Astrocyte (in vitro differentiated cells and primary cell): ENCODE measurements at regions not wholly inside any gene's neighbourhood (a gene's known extent, or its start where the extent isn't known, plus 50 kb on each side); places are given as distances from the start of the nearest gene placed in this dataset.

Source experiments
- EZH2 ChIP-seq: IDR thresholded peaks from 2 replicates; pipeline ENCODE4 v1.6.1; 2012; ENCODE audit warnings: mild to moderate bottlenecking, low read length, inconsistent platforms; ENCODE audit not compliant: insufficient read depth
- TF ChIP-seq, protein P1 (sequence below): IDR thresholded peaks from 2 replicates; pipeline ENCODE4 v1.5.1; 2011; ENCODE audit warnings: low read depth, mild to moderate bottlenecking, inconsistent platforms, low read length, moderate library complexity; ENCODE audit not compliant: insufficient read depth

DNA sequence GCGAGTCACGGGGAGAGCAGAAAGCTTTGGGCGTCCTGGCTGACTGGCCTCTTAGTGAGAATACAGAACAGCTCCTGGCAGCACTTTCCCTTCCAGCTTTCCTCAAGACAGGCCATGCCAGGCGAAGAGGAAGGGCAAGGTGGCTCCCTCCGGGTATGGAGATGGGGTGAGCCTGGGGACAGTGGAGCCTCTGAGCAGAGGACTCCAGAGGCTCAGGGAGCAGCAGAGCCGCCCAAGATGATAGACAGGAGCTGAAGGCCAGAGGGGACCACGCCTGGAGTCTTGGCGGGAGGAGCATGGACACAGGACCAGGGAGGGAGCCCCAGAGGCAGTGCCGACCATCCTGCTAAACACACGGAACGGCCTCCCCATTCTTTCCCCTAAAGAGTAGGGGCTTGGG is 229.1 kb downstream of the TM9SF2 start:
- TF ChIP-seq, protein P1, sequence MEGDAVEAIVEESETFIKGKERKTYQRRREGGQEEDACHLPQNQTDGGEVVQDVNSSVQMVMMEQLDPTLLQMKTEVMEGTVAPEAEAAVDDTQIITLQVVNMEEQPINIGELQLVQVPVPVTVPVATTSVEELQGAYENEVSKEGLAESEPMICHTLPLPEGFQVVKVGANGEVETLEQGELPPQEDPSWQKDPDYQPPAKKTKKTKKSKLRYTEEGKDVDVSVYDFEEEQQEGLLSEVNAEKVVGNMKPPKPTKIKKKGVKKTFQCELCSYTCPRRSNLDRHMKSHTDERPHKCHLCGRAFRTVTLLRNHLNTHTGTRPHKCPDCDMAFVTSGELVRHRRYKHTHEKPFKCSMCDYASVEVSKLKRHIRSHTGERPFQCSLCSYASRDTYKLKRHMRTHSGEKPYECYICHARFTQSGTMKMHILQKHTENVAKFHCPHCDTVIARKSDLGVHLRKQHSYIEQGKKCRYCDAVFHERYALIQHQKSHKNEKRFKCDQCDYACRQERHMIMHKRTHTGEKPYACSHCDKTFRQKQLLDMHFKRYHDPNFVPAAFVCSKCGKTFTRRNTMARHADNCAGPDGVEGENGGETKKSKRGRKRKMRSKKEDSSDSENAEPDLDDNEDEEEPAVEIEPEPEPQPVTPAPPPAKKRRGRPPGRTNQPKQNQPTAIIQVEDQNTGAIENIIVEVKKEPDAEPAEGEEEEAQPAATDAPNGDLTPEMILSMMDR = no peak
- TF ChIP-seq EZH2 = no peak
